ENCODE measurements at regions not wholly inside any gene's neighbourhood (a gene's known extent, or its start where the extent isn't known, plus 50 kb on each side); places are given as distances from the start of the nearest gene placed in this dataset.

GRCh38 chr16:52963855-52964242 lies 88.8 kb downstream of the CHD9NB start:
- TF ChIP-seq CTCF (IDR thresholded peaks at IDR 0.05; ENCODE audit: low read depth, low read length, poor library complexity, severe bottlenecking) (no peak), EZH2phosphoT487 (IDR thresholded peaks at IDR 0.05; ENCODE audit: borderline replicate concordance, low read length) (no peak)
